ENCODE measurements at regions not wholly inside any gene's neighbourhood (a gene's known extent, or its start where the extent isn't known, plus 50 kb on each side); places are given as distances from the start of the nearest gene placed in this dataset.

GRCh38 chrY:14238277-14238676 lies 182.2 kb downstream of the VCY1B start:
- no peak overlapping the region for H3K4me2 ChIP-seq (ENCODE audit: extremely low read depth, insufficient read depth, low read length)
- no peak for DNase-seq (ENCODE audit: low read depth in 2 of 2)
- H4K20me1 ChIP-seq (ENCODE audit: control insufficient read depth, extremely low read depth, insufficient read depth, low read length): no peaks in the 10 kb centered on the region
- H3K79me2 ChIP-seq (ENCODE audit: control insufficient read depth, insufficient read depth, low read length): no peaks in the 10 kb centered on the region
- H3K27ac ChIP-seq (ENCODE audit: insufficient read depth, low read length): no peak overlapping the region
- TF ChIP-seq CTCF (conservative IDR thresholded peaks at IDR 0.05 in 1 of 2, IDR thresholded peaks at IDR 0.05 in 1 of 2; ENCODE audit: low read depth in 1 of 2, low read length in 2 of 2) (no peak), EZH2 (IDR thresholded peaks at IDR 0.05; ENCODE audit: low read length, missing control alignments) (no peak)
- H3K4me3 ChIP-seq (replicated peaks in 1 of 4; ENCODE audit: control extremely low read depth in 1 of 4, insufficient read depth in 1 of 4, low read depth in 3 of 4, low read length in 4 of 4): no peak overlapping the region
- no peaks in the 10 kb centered on the region for H3K36me3 ChIP-seq (ENCODE audit: control insufficient read depth, insufficient read depth, low read length)
- no peak overlapping the region for H2AFZ ChIP-seq (ENCODE audit: low read length)
- H3K9me3 ChIP-seq (ENCODE audit: control insufficient read depth, insufficient read depth, low read depth, low read length): no peaks in the 10 kb centered on the region
- H3K9ac ChIP-seq (ENCODE audit: insufficient read depth, low read length): no peak overlapping the region
- H3K27me3 ChIP-seq (ENCODE audit: control insufficient read depth, insufficient read depth, low read length): no peaks in the 10 kb centered on the region
- no peaks in the 10 kb centered on the region for H3K4me1 ChIP-seq (ENCODE audit: control insufficient read depth, extremely low read depth, insufficient read depth, low read length)

DNA sequence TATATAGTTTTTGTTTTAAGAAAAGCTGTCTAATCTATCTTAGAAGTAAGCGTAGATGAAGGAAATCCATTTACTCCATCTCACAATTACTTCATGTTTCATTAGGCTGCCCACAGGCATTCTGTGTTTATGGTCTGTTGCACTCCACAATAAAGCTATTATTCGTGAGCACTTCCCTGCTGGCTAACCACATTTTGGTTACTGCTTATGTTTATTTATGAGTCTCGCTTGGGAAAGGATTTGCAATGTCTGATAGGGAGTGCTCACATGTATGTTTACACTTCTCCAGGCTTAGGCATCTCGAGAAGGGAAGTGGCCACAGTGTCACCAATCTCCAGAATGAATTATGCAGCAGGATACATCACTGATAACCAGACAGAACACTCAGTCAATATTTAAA lies 190.9 kb downstream of the VCY1B start:
- Histone ChIP-seq H3K27me3 (ENCODE audit: control insufficient read depth, insufficient read depth, low read length) (no peaks in the 10 kb centered on the region), H4K20me1 (ENCODE audit: control insufficient read depth, extremely low read depth, insufficient read depth, low read length) (no peaks in the 10 kb centered on the region), H2AFZ (ENCODE audit: low read length) (no peak overlapping the region), H3K36me3 (ENCODE audit: control insufficient read depth, insufficient read depth, low read length) (no peaks in the 10 kb centered on the region), H3K4me3 (replicated peaks in 1 of 4; ENCODE audit: control extremely low read depth in 1 of 4, insufficient read depth in 1 of 4, low read depth in 3 of 4, low read length in 4 of 4) (no peak overlapping the region), H3K9me3 (ENCODE audit: control insufficient read depth, insufficient read depth, low read depth, low read length) (no peaks in the 10 kb centered on the region), H3K4me1 (ENCODE audit: control insufficient read depth, extremely low read depth, insufficient read depth, low read length) (no peaks in the 10 kb centered on the region), H3K9ac (ENCODE audit: insufficient read depth, low read length) (no peak overlapping the region), H3K79me2 (ENCODE audit: control insufficient read depth, insufficient read depth, low read length) (no peaks in the 10 kb centered on the region), H3K4me2 (ENCODE audit: extremely low read depth, insufficient read depth, low read length) (no peak overlapping the region), H3K27ac (ENCODE audit: insufficient read depth, low read length) (no peak overlapping the region)
- TF ChIP-seq EZH2 (IDR thresholded peaks at IDR 0.05; ENCODE audit: low read length, missing control alignments): no peak
- no peak for DNase-seq (ENCODE audit: low read depth in 2 of 2)

DNA sequence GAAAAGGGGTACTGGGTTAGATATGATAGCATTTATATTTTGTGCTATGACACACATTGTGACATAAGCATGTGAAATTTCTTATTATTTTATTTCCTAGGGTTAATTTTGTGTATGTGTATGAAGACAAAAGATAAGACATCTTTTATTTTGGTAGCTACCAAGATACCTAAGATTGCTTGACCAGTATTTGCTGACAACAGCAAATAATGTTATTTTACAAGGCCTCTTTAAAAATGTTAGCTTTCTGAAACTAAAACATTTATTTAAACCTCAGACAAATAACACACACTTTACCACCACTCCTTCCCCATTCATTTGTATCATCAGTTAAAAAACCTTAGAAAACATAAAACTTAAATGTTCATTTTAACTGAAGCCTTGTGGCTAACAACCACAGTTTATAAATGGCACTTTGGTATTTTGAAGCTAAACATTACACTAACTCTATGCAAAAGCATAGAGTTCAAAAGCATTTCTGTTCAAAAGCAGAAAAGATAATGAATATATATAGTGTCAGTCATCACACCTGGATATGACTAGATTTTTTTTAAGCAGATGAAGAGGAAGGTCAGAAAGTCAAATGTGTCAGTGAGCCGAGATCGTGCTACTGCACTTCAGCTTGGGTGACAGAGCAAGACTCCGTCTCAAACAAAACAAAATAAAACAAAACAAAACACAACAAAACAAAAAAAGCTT lies 193.0 kb downstream of the VCY1B start:
- no peaks in the 10 kb centered on the region for H3K79me2 ChIP-seq (ENCODE audit: control insufficient read depth, insufficient read depth, low read length)
- no peak overlapping the region for H3K9ac ChIP-seq (ENCODE audit: insufficient read depth, low read length)
- no peak for TF ChIP-seq EZH2 (IDR thresholded peaks at IDR 0.05; ENCODE audit: low read length, missing control alignments)
- TF ChIP-seq CTCF (conservative IDR thresholded peaks at IDR 0.05 in 1 of 2, IDR thresholded peaks at IDR 0.05 in 1 of 2; ENCODE audit: low read depth in 1 of 2, low read length in 2 of 2): no peak
- no peaks in the 10 kb centered on the region for H3K27me3 ChIP-seq (ENCODE audit: control insufficient read depth, insufficient read depth, low read length)
- no peaks in the 10 kb centered on the region for H3K36me3 ChIP-seq (ENCODE audit: control insufficient read depth, insufficient read depth, low read length)
- no peak overlapping the region for H3K4me2 ChIP-seq (ENCODE audit: extremely low read depth, insufficient read depth, low read length)
- no peak overlapping the region for H3K27ac ChIP-seq (ENCODE audit: insufficient read depth, low read length)
- H3K4me1 ChIP-seq (ENCODE audit: control insufficient read depth, extremely low read depth, insufficient read depth, low read length): no peaks in the 10 kb centered on the region
- no peak overlapping the region for H3K4me3 ChIP-seq (replicated peaks in 1 of 4; ENCODE audit: control extremely low read depth in 1 of 4, insufficient read depth in 1 of 4, low read depth in 3 of 4, low read length in 4 of 4)
- no peaks in the 10 kb centered on the region for H3K9me3 ChIP-seq (ENCODE audit: control insufficient read depth, insufficient read depth, low read depth, low read length)
- H2AFZ ChIP-seq (ENCODE audit: low read length): no peak overlapping the region
- H4K20me1 ChIP-seq (ENCODE audit: control insufficient read depth, extremely low read depth, insufficient read depth, low read length): no peaks in the 10 kb centered on the region
- DNase-seq (ENCODE audit: low read depth in 2 of 2): no peak
